ENCODE measurements at regions not wholly inside any gene's neighbourhood (a gene's known extent, or its start where the extent isn't known, plus 50 kb on each side); places are given as distances from the start of the nearest gene placed in this dataset.
"Not testable (repeated sequence)": the region's sequence is repeated elsewhere in the genome, so short reads cannot be mapped to it uniquely, and the experiment has no call there.

DNA sequence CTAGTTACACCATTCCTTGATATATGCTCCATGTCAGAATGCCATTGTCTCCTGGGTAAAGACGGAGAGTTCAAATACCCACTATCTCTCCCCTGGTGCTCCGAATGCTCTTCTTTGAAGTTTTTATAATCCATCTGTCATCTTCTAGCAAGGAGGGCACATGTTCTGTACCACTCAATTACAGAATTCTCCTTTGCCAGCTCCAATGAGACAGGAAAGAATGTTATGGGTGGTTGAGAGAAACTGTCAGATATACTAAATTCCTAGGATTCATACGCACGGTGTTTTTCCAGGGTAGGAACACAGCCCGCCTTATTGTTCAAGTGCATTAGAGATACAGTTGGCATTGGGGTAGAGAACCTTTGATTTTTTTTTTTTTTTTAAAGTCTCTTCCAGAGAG is 118.0 kb upstream of the ZNF536 start:
- no peak for TF ChIP-seq ZNF274 (IDR thresholded peaks at IDR 0.05; ENCODE audit: low read depth, low read length)
- no peak overlapping the region for H3K4me3 ChIP-seq (ENCODE audit: low read length)

DNA sequence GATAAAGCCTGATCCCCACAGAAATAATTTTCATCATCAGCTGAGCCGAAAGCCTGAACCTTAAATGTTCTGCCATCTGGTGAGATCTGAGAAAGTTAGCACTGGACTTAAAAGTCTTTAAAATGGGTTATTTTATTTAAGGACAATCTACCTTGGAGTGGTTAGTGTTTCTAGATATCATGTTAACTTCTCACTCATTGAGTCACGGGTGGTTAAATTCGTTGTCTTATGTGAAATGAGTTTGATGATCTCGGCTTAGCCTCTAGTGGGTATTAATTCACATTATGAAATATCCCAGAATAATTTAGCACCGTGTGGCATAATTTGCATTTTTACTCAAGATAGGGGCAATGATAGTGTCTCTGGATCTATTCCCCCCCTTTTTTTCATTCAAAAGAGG is 117.4 kb upstream of the ZNF536 start:
- no peak overlapping the region for H3K4me3 ChIP-seq (ENCODE audit: low read length)
- TF ChIP-seq ZNF274 (IDR thresholded peaks at IDR 0.05; ENCODE audit: low read depth, low read length): no peak

GRCh38 chr19:30255791-30256495 is 116.2 kb upstream of the ZNF536 start:
- no peak overlapping the region for H3K4me3 ChIP-seq (ENCODE audit: low read length)
- TF ChIP-seq ZNF274 (IDR thresholded peaks at IDR 0.05; ENCODE audit: low read depth, low read length): no peak

DNA sequence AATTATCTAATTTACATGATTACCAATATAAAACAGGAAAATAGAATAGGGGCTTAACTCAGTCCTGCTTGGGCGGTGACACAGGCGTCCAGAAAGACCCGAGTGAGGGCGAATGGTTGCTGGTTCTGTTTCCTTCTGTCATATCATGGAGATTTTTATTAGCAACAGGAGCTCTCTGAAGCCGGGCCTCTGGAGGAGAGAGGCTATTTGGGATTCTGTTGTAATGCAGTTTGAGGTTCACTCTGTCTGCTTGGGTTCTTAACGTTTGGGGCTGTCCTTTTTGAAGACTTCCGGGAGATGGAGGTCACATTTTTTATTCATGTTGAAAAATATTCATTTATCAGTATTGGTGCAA is 115.7 kb upstream of the ZNF536 start:
- H3K4me3 ChIP-seq (ENCODE audit: low read length): no peak overlapping the region
- no peak for TF ChIP-seq ZNF274 (IDR thresholded peaks at IDR 0.05; ENCODE audit: low read depth, low read length)

DNA sequence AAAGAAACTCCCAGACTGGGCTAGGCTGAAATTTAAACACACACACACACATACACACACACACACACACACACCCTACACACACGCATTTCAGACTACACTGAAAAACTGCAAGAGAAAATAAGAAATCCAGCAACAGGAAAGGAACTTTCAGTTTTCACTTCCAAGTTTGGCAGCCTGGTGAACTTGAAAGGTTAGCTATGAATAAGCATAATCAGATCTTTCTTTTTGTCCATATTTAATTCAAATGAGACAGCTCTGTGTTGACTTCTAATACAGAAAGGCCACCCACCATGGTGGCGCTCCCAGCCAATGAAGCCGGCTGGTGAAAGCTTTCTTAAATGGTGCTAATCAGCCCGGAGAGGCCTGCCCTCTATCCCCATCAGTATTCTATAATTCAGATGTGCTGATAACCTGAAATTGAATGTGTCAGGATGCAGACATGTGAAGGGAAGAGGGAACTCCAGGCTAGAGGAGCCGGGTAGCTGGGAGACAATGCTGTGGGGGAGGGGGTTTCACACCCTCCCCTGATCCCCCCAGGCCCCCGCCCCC is 108.3 kb upstream of the ZNF536 start:
- H3K4me3 ChIP-seq (ENCODE audit: low read length): no peak overlapping the region
- TF ChIP-seq ZNF274 (IDR thresholded peaks at IDR 0.05; ENCODE audit: low read depth, low read length): no peak

DNA sequence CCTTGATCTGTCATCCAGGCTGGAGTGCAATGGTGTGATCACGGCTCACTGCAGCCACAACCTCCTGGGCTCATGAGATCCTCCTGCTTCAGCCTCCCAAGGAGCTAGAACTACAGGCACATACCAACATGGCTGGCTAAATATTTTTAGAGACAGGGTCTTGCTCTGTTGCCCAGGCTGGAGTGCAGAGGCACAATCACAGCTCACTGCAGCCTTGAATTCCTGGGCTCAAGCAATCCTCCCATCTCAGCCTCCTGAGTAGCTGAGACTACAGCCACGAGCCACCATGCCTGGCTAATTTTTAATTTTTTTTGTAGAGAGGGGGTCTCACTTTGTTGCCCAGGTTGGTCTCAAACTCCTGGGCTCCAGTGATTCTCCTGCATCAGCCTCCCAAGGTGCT is 106.3 kb upstream of the ZNF536 start:
- not testable (repeated sequence) for H3K4me3 ChIP-seq (ENCODE audit: low read length)

DNA sequence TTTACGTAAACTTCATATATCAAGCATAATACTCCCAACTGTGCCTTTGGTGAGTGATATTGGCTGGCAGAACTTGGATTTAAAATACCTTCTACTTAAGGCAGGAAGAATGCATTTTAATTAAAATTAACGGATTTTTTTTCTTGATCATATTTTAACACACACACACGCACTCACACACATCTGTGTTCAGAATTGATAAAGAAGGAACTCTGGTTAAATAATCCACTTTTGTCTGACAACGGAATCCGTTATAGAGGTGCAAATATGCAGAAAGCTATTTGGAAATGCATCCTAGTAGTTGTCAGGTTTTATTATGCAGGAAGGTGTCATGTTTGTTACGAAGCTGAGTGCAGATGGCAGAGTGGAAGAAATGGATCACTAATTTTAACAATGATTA is 105.5 kb upstream of the ZNF536 start:
- no peak for TF ChIP-seq ZNF274 (IDR thresholded peaks at IDR 0.05; ENCODE audit: low read depth, low read length)
- H3K4me3 ChIP-seq (ENCODE audit: low read length): no peak overlapping the region

GRCh38 chr19:30267332-30267731 is 104.9 kb upstream of the ZNF536 start:
- no peak overlapping the region for H3K4me3 ChIP-seq (ENCODE audit: low read length)
- TF ChIP-seq ZNF274 (IDR thresholded peaks at IDR 0.05; ENCODE audit: low read depth, low read length): no peak

- TF ChIP-seq ZNF274 (IDR thresholded peaks at IDR 0.05; ENCODE audit: low read depth, low read length): no peak
Measured at GRCh38 chr19:30268601-30269000, 103.6 kb upstream of the ZNF536 start.

DNA sequence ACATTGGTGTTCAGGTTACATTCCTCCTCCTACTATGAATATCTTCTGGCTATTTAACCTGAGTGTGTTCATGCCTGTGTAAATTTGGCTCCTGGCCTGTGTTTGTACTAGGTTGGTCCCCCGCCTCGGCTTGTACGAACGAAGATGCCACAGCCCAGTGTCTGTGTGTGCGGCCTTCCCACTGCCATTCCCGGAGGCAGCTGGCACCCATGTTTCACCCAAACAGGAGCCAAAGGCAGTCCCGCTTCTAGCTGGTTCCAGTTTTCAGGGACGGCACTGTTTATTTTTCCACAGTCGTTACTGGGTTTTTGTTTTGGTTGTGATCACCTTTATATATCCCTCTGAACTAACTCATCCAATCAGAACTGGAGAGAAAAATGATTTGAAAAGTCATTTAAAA is 102.5 kb upstream of the ZNF536 start:
- no peak for TF ChIP-seq ZNF274 (IDR thresholded peaks at IDR 0.05; ENCODE audit: low read depth, low read length)

More at GRCh38 chr19:30268601-30269000, 103.6 kb upstream of the ZNF536 start:
- no peak overlapping the region for H3K4me3 ChIP-seq (ENCODE audit: low read length)

GRCh38 chr19:30271816-30272215 is 100.4 kb upstream of the ZNF536 start:
- no peak for TF ChIP-seq ZNF274 (IDR thresholded peaks at IDR 0.05; ENCODE audit: low read depth, low read length)
- no peak overlapping the region for H3K4me3 ChIP-seq (ENCODE audit: low read length)

More for the DNA sequence above, 102.5 kb upstream of the ZNF536 start:
- H3K4me3 ChIP-seq (ENCODE audit: low read length): no peak overlapping the region

DNA sequence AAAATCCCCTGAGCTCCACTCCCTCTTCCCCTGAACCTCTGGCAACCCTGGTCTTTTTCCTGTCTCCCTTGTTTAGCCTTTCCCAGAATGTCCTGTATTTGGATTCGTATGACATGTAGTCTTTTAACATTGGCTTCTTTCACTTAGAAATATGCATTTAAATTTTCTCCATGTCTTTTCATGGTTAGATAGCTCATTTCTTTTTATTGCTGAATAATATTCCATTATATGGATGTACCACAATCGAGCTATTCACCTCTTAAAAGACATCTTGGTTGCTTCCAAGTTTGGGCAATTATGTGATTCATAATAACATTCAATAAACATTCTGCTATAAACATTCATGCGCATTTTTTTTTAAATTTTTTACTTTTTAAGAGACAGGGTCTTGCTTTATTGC is 99.6 kb upstream of the ZNF536 start:
- no peak overlapping the region for H3K4me3 ChIP-seq (ENCODE audit: low read length)
- no peak for TF ChIP-seq ZNF274 (IDR thresholded peaks at IDR 0.05; ENCODE audit: low read depth, low read length)

DNA sequence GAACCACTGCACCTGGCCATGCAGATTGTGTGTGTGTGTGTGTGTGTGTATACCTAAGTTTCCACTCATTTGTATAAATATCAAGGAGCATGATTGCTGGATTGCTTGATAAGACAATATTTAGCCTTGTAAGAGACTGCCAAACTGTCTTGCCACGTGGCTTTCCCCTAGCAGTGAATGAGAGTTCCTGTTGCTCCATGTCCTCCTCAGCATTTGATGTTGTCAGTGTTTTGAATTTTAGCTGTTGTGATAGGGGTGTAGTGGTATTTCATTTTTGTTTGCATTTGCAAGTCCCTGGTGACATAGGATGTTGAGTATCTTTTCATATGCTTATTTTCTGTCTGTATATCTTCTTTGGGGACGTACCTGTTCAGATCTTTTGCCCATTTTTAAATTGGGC is 99.0 kb upstream of the ZNF536 start:
- H3K4me3 ChIP-seq (ENCODE audit: low read length): no peak overlapping the region
- TF ChIP-seq ZNF274 (IDR thresholded peaks at IDR 0.05; ENCODE audit: low read depth, low read length): no peak

DNA sequence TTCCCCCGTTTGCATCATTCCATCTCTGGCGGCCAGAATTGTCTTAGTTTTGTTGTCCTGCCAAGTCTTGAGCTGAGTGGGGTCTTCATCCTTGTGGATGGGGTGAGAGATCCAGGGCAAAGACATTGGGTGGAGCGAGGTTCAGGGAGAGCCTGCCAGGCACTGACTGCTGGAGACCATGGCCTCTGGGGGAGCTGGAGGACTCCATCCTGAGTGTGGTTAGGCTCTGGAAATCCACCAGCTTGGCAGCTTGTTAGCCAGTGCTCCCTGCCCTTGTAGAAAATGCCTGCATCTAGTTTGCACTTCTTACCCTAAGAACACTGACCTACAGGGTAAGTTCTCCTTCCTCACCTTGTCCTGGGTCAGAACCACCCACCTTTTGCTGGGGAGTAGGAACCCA is 97.2 kb upstream of the ZNF536 start:
- no peak for TF ChIP-seq ZNF274 (IDR thresholded peaks at IDR 0.05; ENCODE audit: low read depth, low read length)
- H3K4me3 ChIP-seq (ENCODE audit: low read length): no peak overlapping the region

GRCh38 chr19:30276011-30276882 is 95.9 kb upstream of the ZNF536 start:
- H3K4me3 ChIP-seq (ENCODE audit: low read length): no peak overlapping the region
- no peak for TF ChIP-seq ZNF274 (IDR thresholded peaks at IDR 0.05; ENCODE audit: low read depth, low read length)
